H1 (cell line): ENCODE measurements at regions not wholly inside any gene's neighbourhood (a gene's known extent, or its start where the extent isn't known, plus 50 kb on each side); places are given as distances from the start of the nearest gene placed in this dataset.

Source experiments
- CTCF ChIA-PET: fragments of 300-600 bp; sonication (Branson Sonifier 250); formaldehyde crosslinking; loops from one replicate; lab custom pipeline; 2021; ENCODE audit not compliant: partially characterized antibody; lab: Charles Lee
- POLR2A ChIA-PET: fragments of 300-600 bp; sonication (Branson Sonifier 250); formaldehyde crosslinking; loops from one replicate; lab custom pipeline; 2021; ENCODE audit warnings: inconsistent platforms; ENCODE audit not compliant: partially characterized antibody; lab: Charles Lee
- DNase-seq, 2 experiments: peaks; one replicate each; pipeline versions ENCODE4 v3.0.0 to v3.0.0-alpha.2; 2010 to 2022; ENCODE audit warnings: low spot score in 2 of 2, low read depth in 1 of 2, mixed read lengths in 1 of 2
- FAIRE-seq: peaks from 2 replicates; lab custom pipeline; 2011; peaks lifted over from hg19 to GRCh38; lab: Jason Lieb, UNC
- H2AFZ ChIP-seq: 2 replicates; pipeline ENCODE4 v1.8.1; 2012; ENCODE audit warnings: low read length, inconsistent platforms
- H2AK5ac ChIP-seq: 2 replicates; pipeline ENCODE4 v1.6.1; 2013; ENCODE audit warnings: low read depth, low read length
- H2BK120ac ChIP-seq: replicated peaks from 2 replicates; pipeline ENCODE3; 2013; ENCODE audit warnings: low read depth, low read length, inconsistent platforms
- H2BK12ac ChIP-seq: 2 replicates; pipeline ENCODE4 v1.6.1; 2013; ENCODE audit warnings: low read depth, low read length
- H2BK15ac ChIP-seq: 2 replicates; pipeline ENCODE4 v1.6.1; 2013; ENCODE audit warnings: low read length
- H2BK20ac ChIP-seq: 2 replicates; pipeline ENCODE4 v1.6.1; 2013; ENCODE audit warnings: low read length
- H2BK5ac ChIP-seq: 2 replicates; pipeline ENCODE4 v1.6.1; 2013; ENCODE audit warnings: low read depth, low read length
- H3K14ac ChIP-seq: 2 replicates; pipeline ENCODE4 v1.6.1; 2013; ENCODE audit warnings: inconsistent platforms; ENCODE audit not compliant: insufficient read length
- H3K18ac ChIP-seq: 2 replicates; pipeline ENCODE4 v1.6.1; 2013; ENCODE audit warnings: low read length; ENCODE audit errors: extremely low read depth
- H3K23ac ChIP-seq: 2 replicates; pipeline ENCODE4 v1.6.1; 2013; ENCODE audit warnings: inconsistent platforms; ENCODE audit not compliant: insufficient read length
- H3K23me2 ChIP-seq: 2 replicates; pipeline ENCODE4 v1.6.1; 2013; ENCODE audit warnings: low read depth, low read length
- H3K27ac ChIP-seq: 2 replicates; pipeline ENCODE4 v1.6.1; 2011; ENCODE audit warnings: low read depth, low read length, inconsistent platforms
- H3K27me3 ChIP-seq, 4 experiments: replicated peaks in 1 of 4; 1 replicate in 1 of 4; 2 replicates in 3 of 4; pipeline versions ENCODE4 v1.6.1 to v1.8.1; 2011 to 2013; ENCODE audit warnings: low read length in 3 of 4, mild to moderate bottlenecking in 3 of 4, inconsistent platforms in 2 of 4, mixed read lengths in 2 of 4, moderate library complexity in 1 of 4; ENCODE audit not compliant: control insufficient read depth in 3 of 4, insufficient read depth in 3 of 4; ENCODE audit errors: extremely low read depth in 1 of 4
- H3K36me3 ChIP-seq, 4 experiments: 2 replicates each; pipeline versions ENCODE4 v1.6.1 to v1.8.1; 2011 to 2013; ENCODE audit warnings: mild to moderate bottlenecking in 4 of 4, low read length in 3 of 4, moderate library complexity in 2 of 4, control low read depth in 1 of 4, inconsistent platforms in 1 of 4; ENCODE audit not compliant: insufficient read depth in 4 of 4, control insufficient read depth in 2 of 4
- H3K4ac ChIP-seq: replicated peaks from 2 replicates; pipeline ENCODE3; 2013; ENCODE audit warnings: low read length, low read depth, mixed read lengths, inconsistent platforms; ENCODE audit not compliant: insufficient read length
- H3K4me1 ChIP-seq, 4 experiments: replicated peaks in 1 of 4; 1 replicate in 1 of 4; 2 replicates in 3 of 4; pipeline versions ENCODE4 v1.6.1 to v1.8.1; 2011 to 2013; ENCODE audit warnings: low read length in 3 of 4, inconsistent platforms in 2 of 4, mixed read lengths in 1 of 4; ENCODE audit not compliant: insufficient read depth in 4 of 4, control insufficient read depth in 3 of 4
- H3K4me2 ChIP-seq, 2 experiments: 2 replicates each; pipeline versions ENCODE4 v1.6.1 to v1.8.1; 2011 to 2013; ENCODE audit warnings: low read depth in 2 of 2, low read length in 2 of 2, control low read depth in 1 of 2, inconsistent platforms in 1 of 2, mild to moderate bottlenecking in 1 of 2; ENCODE audit not compliant: insufficient read depth in 1 of 2
- H3K4me3 ChIP-seq, 4 experiments: fragments of 200-600, 300-600 bp in 1 of 4; sonication (generic), shearing (Covaris generic), sonication (Bioruptor Twin) in 1 of 4; 2 replicates each; pipeline versions ENCODE4 v1.5.1 to v1.8.1; 2011 to 2016; ENCODE audit warnings: low read length in 4 of 4, low read depth in 3 of 4, control low read depth in 2 of 4, inconsistent platforms in 2 of 4, mild to moderate bottlenecking in 2 of 4, mixed read lengths in 1 of 4, moderate library complexity in 1 of 4; ENCODE audit not compliant: insufficient read depth in 2 of 4; ENCODE audit errors: extremely low read depth in 1 of 4
- H3K56ac ChIP-seq: replicated peaks from 2 replicates; pipeline ENCODE3; 2013; ENCODE audit warnings: low read depth, mild to moderate bottlenecking, mixed read lengths, low read length, inconsistent platforms; ENCODE audit not compliant: insufficient read length
- H3K79me1 ChIP-seq: 2 replicates; pipeline ENCODE4 v1.6.1; 2013; ENCODE audit warnings: low read depth, low read length, control low read depth
- H3K79me2 ChIP-seq, 2 experiments: 2 replicates each; pipeline versions ENCODE4 v1.6.1 to v1.8.1; 2012 to 2013; ENCODE audit warnings: low read length in 2 of 2, mild to moderate bottlenecking in 2 of 2, inconsistent platforms in 1 of 2; ENCODE audit not compliant: insufficient read depth in 2 of 2, control insufficient read depth in 1 of 2
- H3K9ac ChIP-seq, 4 experiments: replicated peaks in 1 of 4; 1 replicate in 1 of 4; 2 replicates in 3 of 4; pipeline versions ENCODE4 v1.6.1 to v1.8.1; 2011 to 2013; ENCODE audit warnings: low read depth in 3 of 4, low read length in 3 of 4, control low read depth in 2 of 4, mild to moderate bottlenecking in 2 of 4, moderate library complexity in 2 of 4, inconsistent platforms in 1 of 4; ENCODE audit errors: extremely low read depth in 1 of 4
- H3K9me3 ChIP-seq, 2 experiments: 2 replicates each; pipeline versions ENCODE4 v1.6.1 to v1.8.1; 2012 to 2013; ENCODE audit warnings: mild to moderate bottlenecking in 2 of 2, moderate library complexity in 2 of 2, control low read depth in 1 of 2, inconsistent platforms in 1 of 2, low read depth in 1 of 2, low read length in 1 of 2, mixed read lengths in 1 of 2; ENCODE audit not compliant: insufficient read depth in 2 of 2
- H4K20me1 ChIP-seq, 2 experiments: replicated peaks in 1 of 2; 2 replicates each; pipeline versions ENCODE3 to v1.8.1; 2011 to 2013; ENCODE audit warnings: inconsistent platforms in 2 of 2, low read length in 2 of 2, mild to moderate bottlenecking in 1 of 2; ENCODE audit not compliant: insufficient read depth in 2 of 2, control insufficient read depth in 1 of 2
- H4K5ac ChIP-seq: 2 replicates; pipeline ENCODE4 v1.6.1; 2013; ENCODE audit warnings: low read length, low read depth, mixed read lengths, inconsistent platforms; ENCODE audit not compliant: insufficient read length
- H4K8ac ChIP-seq: 2 replicates; pipeline ENCODE4 v1.8.0; 2013; ENCODE audit warnings: mild to moderate bottlenecking, moderate library complexity, low read length, inconsistent platforms; ENCODE audit not compliant: insufficient read depth; ENCODE audit errors: extremely low read depth
- H4K91ac ChIP-seq: replicated peaks from 2 replicates; pipeline ENCODE3; 2013; ENCODE audit warnings: low read length, mixed read lengths, inconsistent platforms; ENCODE audit not compliant: insufficient read length
- HDAC2 ChIP-seq, 2 experiments: fragments of 300-600 bp in 1 of 2; sonication (generic) in 1 of 2; IDR thresholded peaks; 2 replicates each; pipeline ENCODE4 v1.6.1; 2011 to 2012; ENCODE audit warnings: low read depth in 2 of 2, low read length in 2 of 2, mild to moderate bottlenecking in 2 of 2, moderate library complexity in 2 of 2, borderline replicate concordance in 1 of 2, inconsistent platforms in 1 of 2
- JUND ChIP-seq: IDR thresholded peaks from 2 replicates; pipeline ENCODE4 v1.6.1; 2011; ENCODE audit warnings: mild to moderate bottlenecking, improper control_type of control experiment, low read length
- SUZ12 ChIP-seq: fragments of 200-600 bp; sonication (generic); IDR thresholded peaks from 2 replicates; pipeline ENCODE4 v1.6.1; 2012; ENCODE audit warnings: mild to moderate bottlenecking, inconsistent platforms, low read length, moderate library complexity, mixed read lengths
- WGBS, 2 experiments: shearing (Covaris generic) in 1 of 2; methylation state at CpG; one replicate each; pipeline versions ENCODE4 v1.1.6 to v1.1.7; 2013 to 2015; ENCODE audit warnings: low lambda C conversion rate in 2 of 2, mixed read lengths in 2 of 2, inconsistent platforms in 1 of 2, low coverage in 1 of 2, missing lambda C conversion rate in 1 of 2; ENCODE audit not compliant: insufficient replicate concordance in 2 of 2, insufficient coverage in 1 of 2, insufficient read length in 1 of 2; ENCODE audit errors: extremely low coverage in 1 of 2, missing lambda C conversion rate in 1 of 2; 5-methylcytosine and 5-hydroxymethylcytosine counted together

GRCh38 chr20:50256577-50256976 is 65.9 kb downstream of the CEBPB start:
- Histone ChIP-seq H3K4me3 (no peak overlapping the region), H3K27ac (no peak overlapping the region), H2BK12ac (no peak overlapping the region), H3K56ac (no peak overlapping the region), H3K4me2 (no peak overlapping the region), H3K79me2 (no peaks in the 10 kb centered on the region), H3K9me3 (no peaks in the 10 kb centered on the region), H2BK15ac (no peak overlapping the region), H3K27me3 (no peaks in the 10 kb centered on the region), H2AFZ (no peak overlapping the region), H2BK5ac (no peak overlapping the region), H3K23me2 (peaks cover 3% of the 10 kb centered on the region; the same call in 1 of the 2 replicates), H3K23ac (no peak overlapping the region), H2AK5ac (no peak overlapping the region), H4K91ac (no peak overlapping the region), H4K20me1 (no peaks in the 10 kb centered on the region), H3K9ac (no peak overlapping the region), H4K8ac (no peak overlapping the region), H3K14ac (no peak overlapping the region), H4K5ac (no peak overlapping the region), H3K4me1 (peaks cover 0 to 4% (median 0%) of the 10 kb centered on the region in 4 experiments; a peak in 1 of 7 replicates), H3K79me1 (no peaks in the 10 kb centered on the region), H3K36me3 (no peaks in the 10 kb centered on the region), H2BK120ac (no peak overlapping the region), H3K18ac (0 out of 2 replicates have a peak overlapping the region, but pooled peaks have one; percentile 38), H2BK20ac (no peak overlapping the region), H3K4ac (no peak overlapping the region)
- DNase-seq (no peak), FAIRE-seq (no peak)
- ChIA-PET CTCF (interaction anchor here (0.6 to 1.4 kb wide), 5 partner anchors 26 to 337 kb away, joined by 3 to 7 read pairs (median 3); no protein-coding TSS in a partner anchor), POLR2A (interaction anchor here (1.0 kb wide), 1 partner anchor 14 kb away, joined by 3 read pairs; no protein-coding TSS in a partner anchor)
- TF ChIP-seq HDAC2 (IDR thresholded peaks at IDR 0.05; ENCODE audit: borderline replicate concordance in 1 of 2, low read depth in 2 of 2, low read length in 2 of 2) (no peak), SUZ12 (no peak), JUND (no peak)
- WGBS, 2 experiments, result 77% methylated on average over 6 of the region's 6 CpGs; no CpG with 5 or more reads in 1 of the 2 experiments
